H1 (cell line): ENCODE measurements at regions not wholly inside any gene's neighbourhood (a gene's known extent, or its start where the extent isn't known, plus 50 kb on each side); places are given as distances from the start of the nearest gene placed in this dataset.

ENCODE experiments used
- CHD2 ChIP-seq: IDR thresholded peaks from 2 replicates; pipeline ENCODE4 v1.6.1; 2012; ENCODE audit warnings: low read length, improper control_type of control experiment
- EP300 ChIP-seq, 2 experiments: IDR thresholded peaks; 1 replicate in 1 of 2; 2 replicates in 1 of 2; pipeline ENCODE4 v1.6.1; 2011 to 2012; ENCODE audit warnings: low read depth in 2 of 2, low read length in 2 of 2, mild to moderate bottlenecking in 2 of 2, borderline replicate concordance in 1 of 2, inconsistent platforms in 1 of 2, moderate library complexity in 1 of 2
- EZH2 ChIP-seq: fragments of 200-600 bp; sonication (generic); IDR thresholded peaks from 2 replicates; pipeline ENCODE4 v1.7.1; 2012; ENCODE audit warnings: low read depth, mild to moderate bottlenecking, moderate library complexity, low read length, inconsistent platforms; ENCODE audit not compliant: severe bottlenecking
- JUND ChIP-seq: IDR thresholded peaks from 2 replicates; pipeline ENCODE4 v1.6.1; 2011; ENCODE audit warnings: mild to moderate bottlenecking, improper control_type of control experiment, low read length
- MAX ChIP-seq: IDR thresholded peaks from 2 replicates; pipeline ENCODE4 v1.6.1; 2012; ENCODE audit warnings: inconsistent platforms
- POLR2AphosphoS5 ChIP-seq: IDR thresholded peaks from 2 replicates; pipeline ENCODE4 v1.6.1; 2011; ENCODE audit warnings: low read depth, low read length
- SIN3A ChIP-seq, 2 experiments: IDR thresholded peaks in 1 of 2; conservative IDR thresholded peaks in 1 of 2; 2 replicates each; pipeline ENCODE4 v1.6.1; 2011 to 2012; ENCODE audit warnings: low read length in 2 of 2, improper control_type of control experiment in 1 of 2, low read depth in 1 of 2, mild to moderate bottlenecking in 1 of 2
- SP1 ChIP-seq: IDR thresholded peaks from 2 replicates; pipeline ENCODE4 v1.6.1; 2011; ENCODE audit warnings: low read depth, low read length
- TCF12 ChIP-seq: IDR thresholded peaks from 2 replicates; pipeline ENCODE4 v1.6.1; 2011; ENCODE audit warnings: low read depth, mild to moderate bottlenecking, low read length
- ZNF274 ChIP-seq: IDR thresholded peaks from 2 replicates; pipeline ENCODE4 v1.7.0; 2012; ENCODE audit warnings: low read length, borderline replicate concordance; ENCODE audit errors: extremely low read depth
- TF ChIP-seq, protein P1 (sequence below), 3 experiments: IDR thresholded peaks; 1 replicate in 2 of 3; 2 replicates in 1 of 3; pipeline versions ENCODE4 v1.5.1 to v1.6.1; 2011; ENCODE audit warnings: low read length in 3 of 3, mild to moderate bottlenecking in 3 of 3, inconsistent platforms in 2 of 3, low read depth in 1 of 3, moderate library complexity in 1 of 3; ENCODE audit not compliant: insufficient read depth in 1 of 3; ENCODE audit errors: control extremely low read depth in 1 of 3

DNA sequence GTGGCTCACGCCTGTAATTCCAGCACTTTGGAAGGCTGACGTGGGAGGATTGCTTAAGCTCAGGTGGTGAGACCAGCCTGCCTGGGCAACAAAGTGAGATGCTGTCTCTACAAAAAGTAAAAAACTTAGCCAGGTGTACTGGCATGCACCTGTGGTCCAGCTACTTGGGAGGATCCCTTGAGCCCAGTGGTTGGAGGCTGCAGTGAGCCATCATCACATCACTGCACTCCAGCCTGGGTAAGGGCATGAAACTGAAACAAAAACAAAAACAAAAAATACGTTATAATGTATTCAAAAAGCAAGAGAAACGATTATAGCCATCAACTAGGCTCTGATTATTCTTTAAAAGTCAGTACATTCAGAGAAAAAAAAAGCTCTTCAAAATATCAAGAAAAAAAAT lies 62.5 kb downstream of the TCF20 start:
- TF ChIP-seq SP1 = no peak
- TF ChIP-seq, protein P1, sequence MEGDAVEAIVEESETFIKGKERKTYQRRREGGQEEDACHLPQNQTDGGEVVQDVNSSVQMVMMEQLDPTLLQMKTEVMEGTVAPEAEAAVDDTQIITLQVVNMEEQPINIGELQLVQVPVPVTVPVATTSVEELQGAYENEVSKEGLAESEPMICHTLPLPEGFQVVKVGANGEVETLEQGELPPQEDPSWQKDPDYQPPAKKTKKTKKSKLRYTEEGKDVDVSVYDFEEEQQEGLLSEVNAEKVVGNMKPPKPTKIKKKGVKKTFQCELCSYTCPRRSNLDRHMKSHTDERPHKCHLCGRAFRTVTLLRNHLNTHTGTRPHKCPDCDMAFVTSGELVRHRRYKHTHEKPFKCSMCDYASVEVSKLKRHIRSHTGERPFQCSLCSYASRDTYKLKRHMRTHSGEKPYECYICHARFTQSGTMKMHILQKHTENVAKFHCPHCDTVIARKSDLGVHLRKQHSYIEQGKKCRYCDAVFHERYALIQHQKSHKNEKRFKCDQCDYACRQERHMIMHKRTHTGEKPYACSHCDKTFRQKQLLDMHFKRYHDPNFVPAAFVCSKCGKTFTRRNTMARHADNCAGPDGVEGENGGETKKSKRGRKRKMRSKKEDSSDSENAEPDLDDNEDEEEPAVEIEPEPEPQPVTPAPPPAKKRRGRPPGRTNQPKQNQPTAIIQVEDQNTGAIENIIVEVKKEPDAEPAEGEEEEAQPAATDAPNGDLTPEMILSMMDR (IDR thresholded peaks at IDR 0.05; ENCODE audit: control extremely low read depth in 1 of 3, insufficient read depth in 1 of 3, low read depth in 1 of 3, low read length in 3 of 3) = no peak
- no peak for TF ChIP-seq SIN3A (conservative IDR thresholded peaks at IDR 0.05 in 1 of 2, IDR thresholded peaks at IDR 0.05 in 1 of 2; ENCODE audit: low read depth in 1 of 2, low read length in 2 of 2)
- TF ChIP-seq TCF12 = no peak
- no peak for TF ChIP-seq CHD2
- no peak for TF ChIP-seq EZH2
- no peak for TF ChIP-seq MAX
- no peak for TF ChIP-seq EP300 (IDR thresholded peaks at IDR 0.05; ENCODE audit: borderline replicate concordance in 1 of 2, low read depth in 2 of 2, low read length in 2 of 2)
- TF ChIP-seq JUND = no peak
- no peak for TF ChIP-seq POLR2AphosphoS5
- no peak for TF ChIP-seq ZNF274
